Endothelial cell of umbilical vein (primary cell): ENCODE measurements at regions not wholly inside any gene's neighbourhood (a gene's known extent, or its start where the extent isn't known, plus 50 kb on each side); places are given as distances from the start of the nearest gene placed in this dataset.

ENCODE experiments used
- BruUV-seq: library from RNA; stranded (reverse); fragments of 400-500 nt; replicated peaks from 2 replicates; lab custom pipeline; 2021; lab: Mats Ljungman, UMichigan
- CTCF ChIA-PET: fragments of 300-600, 350-600 bp; sonication (Branson Sonifier 250); formaldehyde crosslinking; loops from one replicate; lab custom pipeline; 2021; ENCODE audit warnings: antibody characterized with exemption, inconsistent platforms; lab: Charles Lee
- POLR2A ChIA-PET: fragments of 300-600, 350-600 bp; sonication (Branson Sonifier 250); formaldehyde crosslinking; loops from one replicate; lab custom pipeline; 2021; ENCODE audit warnings: antibody characterized with exemption, inconsistent platforms; lab: Charles Lee
- DNase-seq: peaks from one replicate; pipeline ENCODE4 v3.0.0-alpha.2; 2011; ENCODE audit warnings: low read depth, low spot score
- FAIRE-seq: peaks from 2 replicates; lab custom pipeline; 2011; peaks lifted over from hg19 to GRCh38; lab: Jason Lieb, UNC
- H2AFZ ChIP-seq: 2 replicates; pipeline ENCODE4 v1.6.0; 2012; ENCODE audit warnings: low read depth, low read length, control low read depth, inconsistent platforms
- H3K27ac ChIP-seq: 2 replicates; pipeline ENCODE4 v1.5.1; 2011; ENCODE audit warnings: low read depth, mild to moderate bottlenecking, control low read depth, low read length, moderate library complexity; ENCODE audit not compliant: insufficient read depth
- H3K27me3 ChIP-seq, 2 experiments: 2 replicates each; pipeline versions ENCODE4 v1.6.0 to v1.6.1; 2011; ENCODE audit warnings: low read length in 2 of 2, mixed read lengths in 1 of 2; ENCODE audit not compliant: control insufficient read depth in 2 of 2, insufficient read depth in 2 of 2
- H3K36me3 ChIP-seq, 2 experiments: 2 replicates in 1 of 2; 3 replicates in 1 of 2; pipeline ENCODE4 v1.5.1; 2011; ENCODE audit warnings: low read length in 2 of 2, mild to moderate bottlenecking in 1 of 2, moderate library complexity in 1 of 2; ENCODE audit not compliant: control insufficient read depth in 2 of 2, insufficient read depth in 2 of 2; ENCODE audit errors: extremely low read depth in 1 of 2
- H3K4me1 ChIP-seq: 3 replicates; pipeline ENCODE4 v1.5.1; 2011; ENCODE audit warnings: mild to moderate bottlenecking, low read length; ENCODE audit not compliant: control insufficient read depth, insufficient read depth; ENCODE audit errors: extremely low read depth
- H3K4me2 ChIP-seq: 2 replicates; pipeline ENCODE4 v1.6.1; 2011; ENCODE audit warnings: low read length, control low read depth, mixed read lengths; ENCODE audit not compliant: insufficient read depth
- H3K4me3 ChIP-seq, 3 experiments: fragments of 200-600 bp in 1 of 3; sonication (generic), shearing (Covaris generic) in 1 of 3; replicated peaks in 1 of 3; 2 replicates each; pipeline ENCODE4 v1.5.1; 2011 to 2016; ENCODE audit warnings: control low read depth in 3 of 3, low read length in 3 of 3, mild to moderate bottlenecking in 2 of 3, inconsistent platforms in 1 of 3, low read depth in 1 of 3, moderate library complexity in 1 of 3; ENCODE audit not compliant: insufficient read depth in 1 of 3
- H3K79me2 ChIP-seq: 2 replicates; pipeline ENCODE4 v1.6.0; 2012; ENCODE audit warnings: low read length, inconsistent platforms; ENCODE audit not compliant: control insufficient read depth, insufficient read depth
- H3K9ac ChIP-seq: replicated peaks from 2 replicates; pipeline ENCODE3; 2011; ENCODE audit warnings: low read length, control low read depth; ENCODE audit not compliant: insufficient read depth; ENCODE audit errors: extremely low read depth
- H3K9me1 ChIP-seq: replicated peaks from 3 replicates; pipeline ENCODE4 v1.6.0; 2011; ENCODE audit warnings: mild to moderate bottlenecking, low read length; ENCODE audit not compliant: control insufficient read depth, insufficient read depth; ENCODE audit errors: extremely low read depth
- H3K9me3 ChIP-seq: replicated peaks from 2 replicates; pipeline ENCODE4 v1.5.1; 2012; ENCODE audit warnings: low read length, inconsistent platforms; ENCODE audit not compliant: control insufficient read depth, insufficient read depth
- H4K20me1 ChIP-seq: replicated peaks from 2 replicates; pipeline ENCODE3; 2011; ENCODE audit warnings: mild to moderate bottlenecking, low read length; ENCODE audit not compliant: control insufficient read depth, insufficient read depth; ENCODE audit errors: extremely low read depth
- EZH2 ChIP-seq: IDR thresholded peaks from 2 replicates; pipeline ENCODE4 v1.6.1; 2012; ENCODE audit warnings: borderline replicate concordance, low read depth, mild to moderate bottlenecking, moderate library complexity, low read length, inconsistent platforms; ENCODE audit not compliant: severe bottlenecking
- FOS ChIP-seq: IDR thresholded peaks from 2 replicates; pipeline ENCODE4 v1.6.1; 2011; ENCODE audit warnings: mild to moderate bottlenecking, low read length, moderate library complexity, borderline replicate concordance; ENCODE audit not compliant: insufficient read depth
- GATA2 ChIP-seq: IDR thresholded peaks from 2 replicates; pipeline ENCODE4 v1.7.0; 2011; ENCODE audit warnings: low read depth, mild to moderate bottlenecking, moderate library complexity, mixed read lengths, low read length; ENCODE audit not compliant: insufficient read length, insufficient read depth
- JUN ChIP-seq: IDR thresholded peaks from 2 replicates; pipeline ENCODE4 v1.6.1; 2011; ENCODE audit warnings: borderline replicate concordance, low read depth; ENCODE audit not compliant: insufficient read length, insufficient read depth
- MYC ChIP-seq: IDR thresholded peaks from one replicate; pipeline ENCODE4 v1.6.1; 2011; ENCODE audit warnings: mild to moderate bottlenecking, low read depth, low read length
- POLR2A ChIP-seq: IDR thresholded peaks from 2 replicates; pipeline ENCODE4 v1.6.1; 2012; ENCODE audit warnings: low read depth, mild to moderate bottlenecking, control low read depth, low read length
- POLR2AphosphoS5 ChIP-seq: IDR thresholded peaks from 2 replicates; pipeline ENCODE4 v1.6.1; 2012; ENCODE audit warnings: low read depth, mild to moderate bottlenecking, control low read depth, low read length, moderate library complexity; ENCODE audit not compliant: insufficient read depth
- dilution Hi-C: fragments of 300-500 bp; cut with MboI; formaldehyde crosslinking; loops from one replicate; pipeline ENCODE4 v1.15.0; 2019; ENCODE audit warnings: low sequenced_read_pairs; ENCODE audit not compliant: extremely low pct_ligation_motif_present
- intact Hi-C: fragments of 100-400 bp; cut with micrococcal nuclease; formaldehyde crosslinking; loops from one replicate; pipeline ENCODE4 v1.10.0; 2022
- TF ChIP-seq, protein P1 (sequence below): IDR thresholded peaks from 2 replicates; pipeline ENCODE4 v1.6.1; 2011; ENCODE audit not compliant: insufficient read depth, insufficient read length
- TF ChIP-seq, protein P2 (sequence below), 2 donors: IDR thresholded peaks; 1 replicate in 1 of 2; 2 replicates in 1 of 2; pipeline ENCODE4 v1.5.1; 2011; ENCODE audit warnings: low read length in 2 of 2, mild to moderate bottlenecking in 2 of 2, moderate library complexity in 2 of 2, control low read depth in 1 of 2, inconsistent platforms in 1 of 2, low read depth in 1 of 2; ENCODE audit not compliant: insufficient read depth in 1 of 2; ENCODE audit errors: extremely low read depth in 1 of 2

DNA sequence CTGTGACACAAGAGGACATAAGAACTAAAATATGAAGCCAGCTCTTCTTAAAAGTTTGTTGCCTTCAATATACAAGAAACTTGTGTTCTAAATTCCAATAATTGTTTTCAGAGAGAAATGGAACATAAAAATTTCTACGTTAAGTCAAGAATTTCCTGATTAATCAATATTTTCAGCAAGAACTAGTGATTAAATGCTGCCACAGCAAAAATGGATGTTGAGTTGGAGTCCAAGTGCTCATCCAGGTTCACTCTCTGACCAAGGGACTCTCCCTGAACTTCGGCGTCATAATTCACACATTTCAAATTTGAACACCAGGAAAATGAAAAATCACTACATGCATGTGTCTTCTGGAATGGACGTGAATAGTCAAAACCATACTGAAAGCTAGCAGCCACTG is 1263.6 kb upstream of the GOT2 start:
- Histone ChIP-seq H3K27ac (no peak overlapping the region), H3K4me1 (no peaks in the 10 kb centered on the region), H3K79me2 (no peaks in the 10 kb centered on the region), H3K9me3 (no peaks in the 10 kb centered on the region), H3K9me1 (no peaks in the 10 kb centered on the region), H3K4me3 (no peak overlapping the region), H3K36me3 (no peaks in the 10 kb centered on the region), H3K4me2 (no peak overlapping the region), H2AFZ (no peak overlapping the region), H4K20me1 (no peaks in the 10 kb centered on the region), H3K27me3 (no peaks in the 10 kb centered on the region), H3K9ac (no peak overlapping the region)
- ChIA-PET POLR2A (no interaction called here), CTCF (no interaction called here)
- FAIRE-seq (no peak), DNase-seq (no peak)
- dilution Hi-C loops (no loop called here), intact Hi-C loops (no loop called here)
- TF ChIP-seq, protein P1, sequence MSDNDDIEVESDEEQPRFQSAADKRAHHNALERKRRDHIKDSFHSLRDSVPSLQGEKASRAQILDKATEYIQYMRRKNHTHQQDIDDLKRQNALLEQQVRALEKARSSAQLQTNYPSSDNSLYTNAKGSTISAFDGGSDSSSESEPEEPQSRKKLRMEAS: no peak
- no peak for TF ChIP-seq JUN
- TF ChIP-seq EZH2: no peak
- no peak for TF ChIP-seq MYC
- no peak for TF ChIP-seq FOS
- TF ChIP-seq, protein P2, sequence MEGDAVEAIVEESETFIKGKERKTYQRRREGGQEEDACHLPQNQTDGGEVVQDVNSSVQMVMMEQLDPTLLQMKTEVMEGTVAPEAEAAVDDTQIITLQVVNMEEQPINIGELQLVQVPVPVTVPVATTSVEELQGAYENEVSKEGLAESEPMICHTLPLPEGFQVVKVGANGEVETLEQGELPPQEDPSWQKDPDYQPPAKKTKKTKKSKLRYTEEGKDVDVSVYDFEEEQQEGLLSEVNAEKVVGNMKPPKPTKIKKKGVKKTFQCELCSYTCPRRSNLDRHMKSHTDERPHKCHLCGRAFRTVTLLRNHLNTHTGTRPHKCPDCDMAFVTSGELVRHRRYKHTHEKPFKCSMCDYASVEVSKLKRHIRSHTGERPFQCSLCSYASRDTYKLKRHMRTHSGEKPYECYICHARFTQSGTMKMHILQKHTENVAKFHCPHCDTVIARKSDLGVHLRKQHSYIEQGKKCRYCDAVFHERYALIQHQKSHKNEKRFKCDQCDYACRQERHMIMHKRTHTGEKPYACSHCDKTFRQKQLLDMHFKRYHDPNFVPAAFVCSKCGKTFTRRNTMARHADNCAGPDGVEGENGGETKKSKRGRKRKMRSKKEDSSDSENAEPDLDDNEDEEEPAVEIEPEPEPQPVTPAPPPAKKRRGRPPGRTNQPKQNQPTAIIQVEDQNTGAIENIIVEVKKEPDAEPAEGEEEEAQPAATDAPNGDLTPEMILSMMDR (IDR thresholded peaks at IDR 0.05; ENCODE audit: extremely low read depth in 1 of 2, insufficient read depth in 1 of 2, low read depth in 1 of 2, low read length in 2 of 2): no peak
- no peak for TF ChIP-seq GATA2
- no peak for TF ChIP-seq POLR2AphosphoS5
- TF ChIP-seq POLR2A: no peak
- BruUV-seq: no TSS peak
